Uterus (tissue), 2 donors: ENCODE measurements at regions not wholly inside any gene's neighbourhood (a gene's known extent, or its start where the extent isn't known, plus 50 kb on each side); places are given as distances from the start of the nearest gene placed in this dataset.

ENCODE experiments used
- POLR2A ChIP-seq, 2 donors: fragments of 450-650 bp; IDR thresholded peaks; one replicate each; pipeline ENCODE4 v1.6.1; 2016; ENCODE audit warnings: antibody characterized with exemption in 2 of 2, mild to moderate bottlenecking in 1 of 2, moderate library complexity in 1 of 2
- TF ChIP-seq, protein P1 (sequence below), 4 experiments: fragments of 200-600 bp in 2 of 4; fragments of 450-650 bp in 2 of 4; sonication (generic) in 2 of 4; IDR thresholded peaks; one replicate each; pipeline ENCODE4 v1.5.1; 2016 to 2019; ENCODE audit warnings: antibody characterized with exemption in 4 of 4, mild to moderate bottlenecking in 2 of 4, moderate library complexity in 1 of 4

DNA sequence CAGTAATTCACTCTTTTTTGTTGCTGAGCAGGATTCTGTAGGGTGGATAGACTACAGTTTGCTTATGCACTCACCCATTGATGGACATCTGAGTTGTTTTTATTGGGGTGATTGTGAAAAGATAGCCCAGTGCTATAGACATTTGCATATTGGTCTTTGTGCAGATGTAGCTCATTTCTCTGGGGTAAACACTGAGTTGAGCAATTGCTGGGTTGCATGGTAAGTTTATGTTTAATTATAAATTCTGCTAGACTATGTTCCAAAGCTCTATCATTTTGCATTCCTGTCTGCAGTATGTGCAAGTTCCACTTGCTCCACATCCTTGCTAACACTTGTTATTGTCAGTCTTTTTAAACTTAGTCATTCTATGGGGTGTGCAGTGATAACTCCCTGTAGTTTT, 65.4 kb upstream of the RFLNA start:
- no peak for TF ChIP-seq POLR2A (IDR thresholded peaks at IDR 0.05)
- TF ChIP-seq, protein P1, sequence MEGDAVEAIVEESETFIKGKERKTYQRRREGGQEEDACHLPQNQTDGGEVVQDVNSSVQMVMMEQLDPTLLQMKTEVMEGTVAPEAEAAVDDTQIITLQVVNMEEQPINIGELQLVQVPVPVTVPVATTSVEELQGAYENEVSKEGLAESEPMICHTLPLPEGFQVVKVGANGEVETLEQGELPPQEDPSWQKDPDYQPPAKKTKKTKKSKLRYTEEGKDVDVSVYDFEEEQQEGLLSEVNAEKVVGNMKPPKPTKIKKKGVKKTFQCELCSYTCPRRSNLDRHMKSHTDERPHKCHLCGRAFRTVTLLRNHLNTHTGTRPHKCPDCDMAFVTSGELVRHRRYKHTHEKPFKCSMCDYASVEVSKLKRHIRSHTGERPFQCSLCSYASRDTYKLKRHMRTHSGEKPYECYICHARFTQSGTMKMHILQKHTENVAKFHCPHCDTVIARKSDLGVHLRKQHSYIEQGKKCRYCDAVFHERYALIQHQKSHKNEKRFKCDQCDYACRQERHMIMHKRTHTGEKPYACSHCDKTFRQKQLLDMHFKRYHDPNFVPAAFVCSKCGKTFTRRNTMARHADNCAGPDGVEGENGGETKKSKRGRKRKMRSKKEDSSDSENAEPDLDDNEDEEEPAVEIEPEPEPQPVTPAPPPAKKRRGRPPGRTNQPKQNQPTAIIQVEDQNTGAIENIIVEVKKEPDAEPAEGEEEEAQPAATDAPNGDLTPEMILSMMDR (IDR thresholded peaks at IDR 0.05) = no peak
